K562 (cell line): ENCODE measurements at regions not wholly inside any gene's neighbourhood (a gene's known extent, or its start where the extent isn't known, plus 50 kb on each side); places are given as distances from the start of the nearest gene placed in this dataset.

Experiments
- EGR1 ChIP-seq: fragments of 450-650 bp; conservative IDR thresholded peaks from 2 replicates; pipeline ENCODE4 v1.6.1; 2017; ENCODE audit warnings: mild to moderate bottlenecking
- FOS ChIP-seq: IDR thresholded peaks from 3 replicates; pipeline ENCODE4 v1.6.1; 2011; ENCODE audit not compliant: insufficient read length; ENCODE audit errors: extremely low read depth
- FOXO4 ChIP-seq: fragments of 450-650 bp; formaldehyde crosslinking; IDR thresholded peaks from 2 replicates; pipeline ENCODE4 v1.4.0; 2020; ENCODE audit warnings: mild to moderate bottlenecking, moderate library complexity
- KAT2B ChIP-seq: IDR thresholded peaks from one replicate; pipeline ENCODE4 v1.6.1; 2012; ENCODE audit warnings: low read depth, mild to moderate bottlenecking, control low read depth, inconsistent platforms, low read length, moderate library complexity
- RBM22 ChIP-seq: fragments of 200-400 bp; formaldehyde crosslinking; IDR thresholded peaks from 2 replicates; pipeline ENCODE4 v1.6.1; 2018; ENCODE audit warnings: low read length, low read depth; ENCODE audit not compliant: poor library complexity, severe bottlenecking
- TAF1 ChIP-seq: IDR thresholded peaks from 2 replicates; pipeline ENCODE4 v1.6.1; 2011; ENCODE audit warnings: mild to moderate bottlenecking, low read length, moderate library complexity; ENCODE audit not compliant: insufficient read depth, control insufficient read depth, severe bottlenecking; ENCODE audit errors: extremely low read depth
- ZBTB34 ChIP-seq: fragments of 250-450 bp; sonication (Bioruptor Pico); IDR thresholded peaks from 2 replicates; pipeline ENCODE4 v1.8.0; 2021; ENCODE audit warnings: mild to moderate bottlenecking, moderate library complexity
- TF ChIP-seq, protein P1 (sequence below): fragments of 250-450 bp; sonication (Bioruptor Pico); IDR thresholded peaks from 2 replicates; pipeline ENCODE4 v1.4.0; 2020; ENCODE audit warnings: mild to moderate bottlenecking

DNA sequence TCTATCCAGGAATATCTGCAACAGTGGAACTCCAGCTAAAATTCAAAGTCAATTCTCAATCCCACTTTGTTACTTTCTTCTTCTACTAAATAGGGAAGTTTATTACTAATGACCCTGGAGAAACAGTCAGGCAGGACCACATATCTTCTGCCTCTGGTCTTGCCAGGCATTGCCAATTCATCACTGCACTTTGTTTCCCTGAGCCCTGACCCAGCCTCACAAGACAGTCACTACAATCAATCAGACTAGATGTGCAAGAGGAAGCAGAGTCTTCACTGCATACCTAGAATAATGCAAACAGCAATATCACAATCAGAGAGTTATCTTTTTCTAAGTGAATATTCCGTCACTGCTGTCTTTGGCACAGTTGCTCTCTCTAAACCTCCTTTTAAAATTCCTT is 74.9 kb upstream of the GAS1 start:
- TF ChIP-seq, protein P1, sequence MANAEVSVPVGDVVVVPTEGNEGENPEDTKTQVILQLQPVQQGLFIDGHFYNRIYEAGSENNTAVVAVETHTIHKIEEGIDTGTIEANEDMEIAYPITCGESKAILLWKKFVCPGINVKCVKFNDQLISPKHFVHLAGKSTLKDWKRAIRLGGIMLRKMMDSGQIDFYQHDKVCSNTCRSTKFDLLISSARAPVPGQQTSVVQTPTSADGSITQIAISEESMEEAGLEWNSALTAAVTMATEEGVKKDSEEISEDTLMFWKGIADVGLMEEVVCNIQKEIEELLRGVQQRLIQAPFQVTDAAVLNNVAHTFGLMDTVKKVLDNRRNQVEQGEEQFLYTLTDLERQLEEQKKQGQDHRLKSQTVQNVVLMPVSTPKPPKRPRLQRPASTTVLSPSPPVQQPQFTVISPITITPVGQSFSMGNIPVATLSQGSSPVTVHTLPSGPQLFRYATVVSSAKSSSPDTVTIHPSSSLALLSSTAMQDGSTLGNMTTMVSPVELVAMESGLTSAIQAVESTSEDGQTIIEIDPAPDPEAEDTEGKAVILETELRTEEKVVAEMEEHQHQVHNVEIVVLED (CRISPR knock-in tag) = no peak
- TF ChIP-seq FOS = no peak
- TF ChIP-seq TAF1 = no peak
- no peak for TF ChIP-seq FOXO4 (CRISPR knock-in tag)
- no peak for TF ChIP-seq EGR1
- no peak for TF ChIP-seq KAT2B
- TF ChIP-seq ZBTB34 (CRISPR knock-in tag) = no peak
- TF ChIP-seq RBM22 = no peak
